OCI-LY1 (cell line): ENCODE measurements at regions not wholly inside any gene's neighbourhood (a gene's known extent, or its start where the extent isn't known, plus 50 kb on each side); places are given as distances from the start of the nearest gene placed in this dataset.

Source experiments
- CTCF ChIP-seq: fragments of 200-600 bp; sonication (generic), shearing (Covaris generic); IDR thresholded peaks from 2 replicates; pipeline ENCODE4 v1.5.1; 2017; ENCODE audit warnings: mild to moderate bottlenecking, antibody characterized with exemption, low read length, moderate library complexity, mixed read lengths
- EZH2 ChIP-seq: fragments of 200-600 bp; sonication (generic), shearing (Covaris generic); IDR thresholded peaks from 2 replicates; pipeline ENCODE4 v1.8.0; 2017; ENCODE audit warnings: borderline replicate concordance, mixed run types, mild to moderate bottlenecking, antibody characterized with exemption, low read length, moderate library complexity, mixed read lengths

GRCh38 chr7:13540429-13540828 is 449.0 kb downstream of the ETV1 start:
- TF ChIP-seq CTCF (no peak), EZH2 (no peak)
